Fibroblast of skin of right quadriceps (primary cell): ENCODE measurements at regions not wholly inside any gene's neighbourhood (a gene's known extent, or its start where the extent isn't known, plus 50 kb on each side); places are given as distances from the start of the nearest gene placed in this dataset.
"Not testable (repeated sequence)": the region's sequence is repeated elsewhere in the genome, so short reads cannot be mapped to it uniquely, and the experiment has no call there.

ENCODE experiments used
- DNase-seq: peaks from one replicate; pipeline ENCODE4 v3.0.0-alpha.2; 2013

DNA sequence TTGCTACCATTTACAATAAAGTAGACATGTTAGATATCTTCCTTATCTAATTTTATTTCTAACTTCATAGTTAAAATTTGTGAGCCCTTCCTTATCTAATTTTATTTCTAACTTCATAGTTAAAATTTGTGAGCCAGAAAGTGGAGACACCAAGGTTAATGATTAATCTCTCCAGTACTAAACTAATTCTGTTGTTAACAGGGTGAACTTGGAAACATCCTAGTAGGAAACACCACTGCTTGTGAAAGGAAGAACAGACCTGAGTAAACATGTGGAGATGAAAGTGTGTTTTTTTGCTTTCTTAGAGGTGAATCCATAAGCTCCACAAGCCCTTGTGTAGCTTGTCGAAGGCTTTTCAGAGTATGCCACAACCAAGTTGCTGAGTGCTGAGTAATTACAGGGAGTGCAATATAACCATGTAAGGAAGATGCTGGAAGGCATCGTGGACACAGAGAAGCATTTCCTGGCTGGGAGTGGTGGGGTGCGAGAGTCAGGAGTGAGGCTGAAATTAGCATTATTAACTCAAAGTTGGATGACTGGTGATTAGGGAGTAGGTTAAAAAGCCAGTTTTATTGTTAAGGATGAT, 118.6 kb upstream of the NEIL3 start:
- DNase-seq: peak; percentile 66

DNA sequence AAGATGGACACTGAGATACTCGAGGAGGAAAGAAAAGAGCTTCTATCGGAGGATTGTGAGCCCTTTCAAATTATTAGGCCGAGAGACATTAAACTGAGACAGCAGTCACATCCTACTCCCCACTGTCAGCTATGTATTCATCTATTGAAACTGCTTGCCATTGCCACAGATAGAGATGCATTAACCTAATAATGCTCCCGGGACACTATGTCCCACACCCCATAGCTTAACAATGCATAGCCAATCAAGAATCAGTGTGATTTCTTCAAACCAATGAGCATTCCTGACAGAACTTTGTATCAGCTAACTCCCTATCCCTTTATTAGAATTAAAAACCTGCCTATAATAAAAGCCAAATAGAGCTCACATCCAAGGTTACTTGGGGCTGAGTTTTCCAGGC, 118.1 kb upstream of the NEIL3 start:
- DNase-seq: no peak

DNA sequence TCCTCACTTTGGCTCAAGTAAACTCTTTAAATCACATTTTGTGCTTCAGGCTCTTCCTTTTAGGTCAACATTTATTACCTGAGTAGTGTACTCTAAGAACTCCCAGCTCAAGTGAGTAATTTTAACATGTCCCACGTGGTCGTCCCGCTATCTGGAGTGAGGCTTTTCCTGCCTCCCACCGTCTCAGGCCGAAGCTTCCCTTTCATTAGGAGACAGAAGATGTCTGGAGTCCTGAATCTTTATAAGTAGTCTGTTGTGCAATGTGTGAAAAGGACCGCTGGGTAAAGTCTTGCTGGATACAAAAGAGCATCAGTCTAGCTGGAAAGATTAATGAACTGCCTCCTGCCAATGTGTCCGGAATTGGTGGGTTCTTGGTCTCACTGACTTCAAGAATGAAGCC, 117.7 kb upstream of the NEIL3 start:
- DNase-seq: no peak

DNA sequence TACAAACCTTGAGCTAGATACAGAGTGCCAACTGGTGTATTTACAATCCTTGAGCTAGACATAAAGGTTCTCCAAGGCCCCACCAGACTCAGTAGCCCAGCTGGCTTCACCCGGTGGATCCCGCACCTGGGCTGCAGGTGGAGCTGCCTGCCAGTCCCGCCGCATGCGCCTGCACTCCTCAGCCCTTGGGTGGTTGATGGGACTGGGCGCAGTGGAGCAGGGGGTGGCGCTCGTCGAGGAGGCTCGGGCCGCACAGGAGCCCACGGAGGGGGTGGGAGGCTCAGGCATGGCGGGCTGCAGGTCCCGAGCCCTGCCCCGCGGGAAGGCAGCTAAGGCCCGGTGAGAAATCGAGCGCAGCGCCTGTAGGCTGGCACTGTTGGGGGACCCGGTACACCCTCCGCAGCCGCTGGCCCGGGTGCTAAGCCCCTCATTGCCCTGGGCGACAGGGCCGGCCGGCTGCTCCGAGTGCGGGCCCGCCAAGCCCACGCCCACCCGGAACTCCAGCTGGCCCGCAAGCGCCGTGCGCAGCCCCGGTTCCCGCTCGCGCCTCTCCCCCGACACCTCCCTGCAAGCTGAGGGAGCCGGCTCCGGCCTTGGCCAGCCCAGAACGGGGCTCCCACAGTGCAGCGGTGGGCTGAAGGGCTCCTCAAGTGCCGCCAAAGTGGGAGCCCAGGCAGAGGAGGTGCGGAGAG, 116.5 kb upstream of the NEIL3 start:
- DNase-seq: not testable (repeated sequence)

DNA sequence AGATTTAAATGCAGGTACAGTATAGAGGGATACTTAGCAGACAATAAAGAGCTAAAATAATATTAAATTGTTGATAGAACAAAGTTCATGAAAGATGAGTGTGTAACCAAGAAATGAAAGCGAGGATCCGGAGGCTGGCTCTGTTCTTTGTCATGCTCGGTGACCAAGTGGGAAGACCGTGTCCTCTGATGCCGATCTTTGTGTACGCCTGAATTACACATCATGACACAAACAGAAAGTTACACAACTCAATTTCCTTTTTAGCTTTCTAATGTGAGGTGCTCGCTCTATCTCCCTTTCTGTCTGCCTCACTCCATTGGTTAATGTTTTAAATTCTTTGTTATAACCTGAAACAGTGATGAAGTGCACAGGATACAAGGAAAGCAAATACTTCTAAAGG, 114.8 kb upstream of the NEIL3 start:
- DNase-seq: no peak

DNA sequence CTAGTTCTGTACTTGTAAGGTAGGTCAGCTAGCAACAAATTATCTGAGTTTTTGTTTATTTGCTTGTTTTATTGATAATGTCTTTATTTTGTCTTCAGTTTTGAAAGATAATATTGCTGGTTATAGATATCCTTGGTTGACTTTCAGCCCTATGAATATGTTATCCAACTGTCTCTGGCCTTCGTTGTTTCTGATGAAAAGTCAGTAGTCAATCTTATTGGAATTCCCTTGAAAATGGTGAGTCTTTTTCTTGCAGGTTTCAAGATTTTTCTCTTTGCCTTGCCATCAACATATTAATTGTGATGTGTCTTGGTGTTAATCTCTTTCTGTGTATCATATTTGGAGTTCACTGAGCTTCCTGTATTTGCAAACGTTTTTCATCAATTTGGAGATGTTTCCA, 113.1 kb upstream of the NEIL3 start:
- no peak for DNase-seq

DNA sequence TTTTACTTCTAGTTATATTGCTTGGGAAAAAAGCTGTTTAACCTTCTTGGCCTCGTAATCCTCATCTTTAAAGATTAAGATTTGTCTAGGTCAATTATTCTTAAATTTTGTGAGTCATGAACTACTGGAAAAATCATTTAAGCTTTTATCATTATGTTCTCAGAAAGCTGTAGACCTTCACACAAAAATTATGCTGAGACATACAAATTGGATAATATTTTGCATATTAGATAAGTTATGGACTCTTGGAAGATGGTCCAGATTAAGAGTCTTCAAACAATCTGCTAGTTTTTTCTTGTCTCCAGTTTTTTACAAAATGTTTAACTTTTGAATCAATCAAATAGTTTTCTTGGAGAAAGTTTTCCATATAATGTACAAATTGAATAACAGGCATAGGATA, 108.1 kb upstream of the NEIL3 start:
- no peak for DNase-seq

DNA sequence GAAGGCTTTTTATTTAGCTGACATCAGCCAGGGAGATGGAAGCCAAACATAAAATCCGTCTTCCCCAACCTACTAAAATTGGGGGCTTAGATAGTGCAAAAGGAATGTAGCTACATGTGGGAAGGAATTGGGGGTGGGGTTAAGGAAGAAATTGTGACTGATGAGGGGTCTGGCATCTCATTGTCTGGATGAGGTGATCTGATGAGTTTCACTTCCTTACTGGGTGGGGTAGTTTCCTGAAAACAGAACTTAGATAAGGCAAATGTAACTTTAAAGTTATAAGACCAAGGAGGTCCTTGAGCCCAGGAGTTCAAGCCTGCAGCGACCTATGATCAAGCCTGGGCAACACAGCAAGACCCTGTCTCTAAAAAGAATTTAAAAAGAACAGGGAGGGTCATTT, 105.5 kb upstream of the NEIL3 start:
- no peak for DNase-seq

DNA sequence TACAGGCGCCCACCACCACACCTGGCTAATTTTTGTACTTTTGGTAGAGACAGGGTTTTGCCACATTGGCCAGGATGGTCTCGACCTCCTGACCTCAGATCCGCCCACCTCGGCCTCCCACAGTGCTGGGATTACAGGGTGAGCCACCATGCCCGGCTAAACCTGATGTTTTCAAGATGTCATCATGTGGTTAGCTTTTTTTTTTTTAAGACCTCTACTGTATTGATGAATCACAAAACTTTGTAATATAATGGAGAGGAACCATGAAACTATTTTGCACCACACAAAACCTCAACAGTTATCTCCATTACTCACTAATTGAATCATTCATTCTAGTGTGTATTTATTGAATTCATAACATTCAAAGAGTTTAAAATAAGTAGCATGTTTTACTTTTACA, 94.7 kb upstream of the NEIL3 start:
- DNase-seq: peak; percentile 73

DNA sequence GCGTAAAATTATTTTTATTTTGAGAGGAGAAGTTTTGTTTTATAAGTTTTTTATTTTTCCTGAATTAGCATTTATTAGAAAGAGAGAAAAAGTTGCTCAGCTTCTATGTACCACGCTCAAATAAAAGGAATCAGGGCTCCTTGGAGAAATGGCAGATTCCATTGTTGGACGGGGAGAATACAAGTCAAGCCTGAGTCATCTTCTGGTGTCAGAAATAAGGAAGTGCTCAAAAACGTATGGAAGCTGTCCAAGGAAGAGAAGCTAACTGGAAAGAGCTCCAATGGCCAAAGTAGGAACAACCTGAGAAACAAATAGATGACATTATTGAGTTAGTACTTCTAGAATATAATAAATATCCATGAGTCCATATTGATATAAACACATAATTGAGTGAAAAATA, 89.3 kb upstream of the NEIL3 start:
- peak; percentile 61 for DNase-seq

DNA sequence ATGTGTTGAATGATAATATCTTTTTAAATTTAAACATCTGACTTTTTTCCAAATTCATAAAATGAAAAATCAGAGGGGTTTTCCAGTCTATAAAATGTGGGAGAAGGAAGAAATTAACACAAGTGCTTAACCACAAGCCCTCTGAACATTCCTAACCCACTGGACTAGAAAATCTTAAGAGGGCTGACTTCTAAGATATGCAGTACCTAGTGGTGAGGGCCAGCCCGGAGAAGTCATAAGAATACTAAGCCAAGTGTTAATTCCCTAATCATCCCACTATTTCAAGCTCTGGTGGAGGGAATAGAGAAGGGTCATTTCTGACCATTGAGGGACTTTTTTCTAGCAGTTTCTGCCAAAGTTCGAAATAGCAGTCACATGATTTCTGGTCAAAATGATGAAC, 86.9 kb upstream of the NEIL3 start:
- DNase-seq: no peak

DNA sequence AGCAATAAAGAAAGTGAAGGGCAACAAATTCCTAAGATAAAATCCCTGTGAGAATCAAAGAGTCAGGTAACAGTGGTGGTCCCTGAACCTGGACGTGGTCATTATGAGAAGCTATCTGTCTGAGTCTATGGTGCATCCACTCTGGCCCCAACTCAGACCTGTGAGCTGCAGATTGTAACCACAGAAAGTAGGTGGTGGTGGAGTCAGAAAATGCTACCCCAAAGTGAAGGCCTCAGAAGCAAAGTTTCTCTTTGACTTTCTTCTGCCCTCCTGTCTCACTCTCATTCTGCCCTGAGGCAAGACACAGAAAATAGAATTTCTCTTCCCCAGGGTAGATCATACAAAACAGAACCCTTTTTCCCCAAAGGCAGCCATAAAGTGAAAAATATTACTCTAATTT, 84.1 kb upstream of the NEIL3 start:
- no peak for DNase-seq

DNA sequence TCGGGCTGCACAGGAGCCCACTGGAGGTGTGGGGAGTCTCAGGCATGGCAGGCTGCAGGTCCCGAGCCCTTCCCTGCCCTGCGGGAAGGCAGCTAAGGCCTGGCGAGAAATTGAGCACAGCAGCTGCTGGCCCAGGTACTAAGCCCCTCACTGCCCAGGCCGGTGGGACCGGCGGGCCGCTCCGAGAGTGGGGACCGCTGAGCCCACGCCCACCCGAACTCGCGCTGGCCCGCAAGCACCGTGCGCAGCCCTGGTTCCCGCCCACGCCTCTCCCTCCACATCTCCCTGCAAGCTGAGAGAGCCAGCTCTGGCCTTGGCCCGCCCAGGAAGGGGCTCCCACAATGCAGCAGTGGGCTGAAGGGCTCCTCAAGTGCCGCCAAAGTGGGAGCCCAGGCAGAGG, 82.0 kb upstream of the NEIL3 start:
- DNase-seq: no peak

DNA sequence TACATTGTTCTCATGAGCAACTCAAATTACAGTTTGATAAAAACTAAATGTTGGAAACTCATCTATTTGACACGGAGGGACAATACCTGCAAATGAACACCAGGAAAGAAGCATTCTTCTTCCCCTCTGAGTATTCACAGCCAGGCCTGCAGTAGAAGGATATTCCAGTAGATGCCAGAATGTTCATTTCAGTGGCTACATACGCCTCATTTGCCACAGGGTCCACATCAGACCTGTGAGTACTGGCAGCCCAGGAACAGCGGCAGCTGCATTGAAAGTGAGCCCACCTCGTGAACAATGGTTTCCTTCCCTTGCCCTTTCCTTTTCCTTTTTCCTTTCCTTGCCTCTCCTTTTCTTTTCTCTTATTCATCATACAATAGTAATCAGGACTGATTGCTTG, 81.1 kb upstream of the NEIL3 start:
- DNase-seq: no peak

DNA sequence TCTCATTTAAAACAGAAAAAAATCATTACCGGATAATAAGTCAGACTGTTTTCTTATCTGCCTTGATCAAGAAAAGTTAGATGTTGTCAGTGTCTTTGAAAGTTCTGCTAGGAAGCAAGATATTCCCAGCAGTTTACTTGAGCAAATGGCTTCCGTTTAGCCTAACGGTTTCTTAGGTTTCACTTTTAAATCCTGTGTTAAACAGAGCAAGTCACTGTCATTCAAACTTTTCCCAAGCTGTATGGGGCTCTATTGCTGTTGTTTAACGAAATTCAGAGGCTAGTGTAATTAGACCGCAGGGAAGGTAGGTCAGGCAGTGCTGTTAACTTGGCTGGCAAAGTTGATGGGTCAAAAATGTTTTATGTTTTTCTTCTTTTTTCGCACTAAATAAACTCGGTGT, 80.3 kb upstream of the NEIL3 start:
- DNase-seq: peak; percentile 12

DNA sequence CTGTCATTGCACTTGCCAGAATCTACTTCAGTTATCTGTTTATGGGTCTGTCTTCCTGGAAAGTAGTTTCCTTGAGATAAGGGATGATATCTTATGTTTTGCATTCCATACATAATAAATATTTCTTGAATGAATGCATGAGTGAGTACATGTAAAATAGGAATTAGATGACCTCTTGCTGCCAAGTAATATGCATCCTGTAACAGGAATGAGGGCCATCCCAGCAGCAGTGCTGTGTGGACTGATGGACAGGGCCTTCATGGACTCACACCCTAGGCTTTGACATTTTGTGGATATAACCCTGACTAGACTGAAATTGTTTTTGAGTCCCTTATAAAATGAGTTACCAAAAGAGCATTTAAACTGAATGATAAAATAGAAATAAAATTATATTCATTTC, 77.2 kb upstream of the NEIL3 start:
- no peak for DNase-seq

DNA sequence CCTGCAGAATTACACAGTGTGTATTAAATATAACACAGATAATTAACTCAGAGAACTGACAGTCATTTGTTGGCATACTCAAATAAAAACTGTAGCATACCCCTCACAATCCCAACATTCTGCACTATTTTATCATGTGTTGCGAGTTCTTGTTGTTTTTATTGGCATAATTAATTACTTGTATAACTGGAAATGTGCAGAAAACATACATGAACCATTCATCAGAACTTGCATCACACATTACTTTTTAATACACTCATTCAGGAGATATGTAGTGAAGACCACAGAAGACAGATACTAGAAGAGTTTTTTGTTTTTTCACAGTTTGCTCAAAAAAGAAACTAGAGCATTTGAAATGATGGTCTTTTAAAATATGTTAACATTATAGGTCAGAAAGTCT, 74.6 kb upstream of the NEIL3 start:
- DNase-seq: peak; percentile 89

DNA sequence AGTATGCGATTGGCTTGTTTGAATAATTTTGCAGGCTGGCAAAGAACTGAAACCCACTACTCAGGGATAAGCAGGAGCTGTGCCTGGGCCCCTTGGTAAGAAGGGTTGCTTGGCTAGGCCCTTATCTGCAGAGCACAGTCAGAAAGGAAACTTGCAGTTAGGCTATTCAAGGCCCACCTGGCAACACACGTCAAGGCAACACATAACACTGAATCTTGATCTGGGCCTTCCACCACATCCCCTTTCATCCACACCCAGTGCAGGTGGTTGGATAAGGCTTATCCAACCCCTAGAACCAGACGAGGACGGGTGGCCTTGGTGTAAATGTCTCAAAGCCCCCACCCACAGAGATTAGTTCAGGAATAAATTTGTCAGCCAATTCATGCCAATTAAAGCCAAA, 72.8 kb upstream of the NEIL3 start:
- no peak for DNase-seq

DNA sequence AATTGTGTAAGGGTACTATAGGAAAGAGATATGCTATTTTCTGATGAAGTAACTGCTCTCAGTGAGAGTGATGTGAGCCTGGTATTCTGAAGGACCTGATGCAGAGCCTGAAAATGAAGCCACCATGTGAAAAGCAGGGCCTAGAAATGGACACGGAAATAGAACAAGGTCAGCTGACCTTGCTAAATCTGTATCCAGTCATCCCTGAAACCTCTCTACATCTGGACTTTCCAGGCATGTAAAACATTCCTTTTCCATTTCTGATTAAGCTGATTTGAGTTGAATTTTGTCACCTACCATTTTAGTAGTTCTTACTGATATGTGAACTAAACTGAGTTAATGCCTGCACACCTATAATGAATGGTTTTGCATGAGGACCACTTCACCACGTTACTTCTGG, 72.4 kb upstream of the NEIL3 start:
- DNase-seq: no peak

DNA sequence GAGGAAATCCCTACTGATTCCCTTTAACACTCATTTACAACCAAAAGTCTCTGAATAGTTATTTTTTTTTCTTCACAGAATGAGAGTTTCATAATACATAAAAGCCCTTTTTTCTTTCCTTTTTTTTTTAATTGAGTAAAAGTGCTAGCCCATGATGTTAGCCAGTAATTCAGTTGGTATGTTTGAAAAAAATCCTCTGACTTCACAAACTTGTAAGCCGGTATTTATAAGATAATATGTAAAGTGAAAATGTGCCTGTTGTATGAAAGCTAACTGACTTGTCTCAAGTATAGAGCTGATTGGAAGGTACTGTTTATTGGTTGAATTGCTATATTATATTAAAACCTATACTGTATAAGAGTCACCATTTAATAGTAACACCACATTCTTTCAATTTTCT, 70.2 kb upstream of the NEIL3 start:
- DNase-seq: no peak

DNA sequence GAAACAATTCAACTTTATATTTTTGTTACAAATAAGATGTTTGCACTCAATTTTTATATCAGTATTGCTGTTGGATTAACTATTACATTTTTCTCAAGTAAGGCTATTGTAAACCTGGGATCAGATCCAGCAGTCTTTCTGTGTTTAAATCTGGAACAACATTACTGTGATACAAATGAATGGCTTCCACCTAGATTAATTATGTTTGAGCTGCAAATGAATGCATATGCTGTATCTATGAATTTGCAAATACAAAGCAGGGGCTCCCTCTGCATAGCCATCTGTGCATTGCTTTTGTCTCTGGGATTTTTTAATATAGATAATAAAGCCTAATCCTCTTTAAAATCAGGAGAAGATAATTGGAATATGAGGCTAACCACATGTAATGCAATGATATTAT, 69.8 kb upstream of the NEIL3 start:
- DNase-seq: peak; percentile 17

DNA sequence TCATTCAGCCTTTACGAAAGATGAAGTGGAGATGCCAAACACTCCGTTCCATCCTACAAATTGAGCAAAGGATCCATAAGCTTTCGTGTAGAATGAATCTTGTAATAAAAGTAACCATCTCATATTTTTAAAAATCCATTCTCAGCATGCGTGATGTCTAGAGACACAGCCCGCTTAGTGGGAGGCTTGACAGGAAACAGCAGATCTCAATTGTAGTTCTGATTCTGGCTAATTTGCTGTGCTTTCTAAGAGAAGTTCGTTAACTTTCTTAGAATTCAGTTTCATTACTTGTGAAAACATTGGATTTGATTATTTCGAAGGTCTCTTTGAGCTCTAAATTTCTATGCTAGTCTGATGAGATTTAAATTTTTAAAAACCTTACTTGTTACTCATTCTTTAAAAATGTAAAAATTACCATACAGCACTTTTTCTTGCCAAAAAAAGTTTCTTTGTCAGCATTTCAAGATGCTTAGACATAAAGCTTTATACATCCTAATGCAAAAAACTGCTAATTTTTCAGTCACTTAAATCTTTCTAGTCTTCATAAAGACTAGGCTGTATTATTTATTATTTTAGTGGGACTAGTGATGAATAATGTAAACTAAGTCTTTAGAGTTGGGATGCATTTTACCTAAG, 66.9 kb upstream of the NEIL3 start:
- DNase-seq: peak; percentile 53

DNA sequence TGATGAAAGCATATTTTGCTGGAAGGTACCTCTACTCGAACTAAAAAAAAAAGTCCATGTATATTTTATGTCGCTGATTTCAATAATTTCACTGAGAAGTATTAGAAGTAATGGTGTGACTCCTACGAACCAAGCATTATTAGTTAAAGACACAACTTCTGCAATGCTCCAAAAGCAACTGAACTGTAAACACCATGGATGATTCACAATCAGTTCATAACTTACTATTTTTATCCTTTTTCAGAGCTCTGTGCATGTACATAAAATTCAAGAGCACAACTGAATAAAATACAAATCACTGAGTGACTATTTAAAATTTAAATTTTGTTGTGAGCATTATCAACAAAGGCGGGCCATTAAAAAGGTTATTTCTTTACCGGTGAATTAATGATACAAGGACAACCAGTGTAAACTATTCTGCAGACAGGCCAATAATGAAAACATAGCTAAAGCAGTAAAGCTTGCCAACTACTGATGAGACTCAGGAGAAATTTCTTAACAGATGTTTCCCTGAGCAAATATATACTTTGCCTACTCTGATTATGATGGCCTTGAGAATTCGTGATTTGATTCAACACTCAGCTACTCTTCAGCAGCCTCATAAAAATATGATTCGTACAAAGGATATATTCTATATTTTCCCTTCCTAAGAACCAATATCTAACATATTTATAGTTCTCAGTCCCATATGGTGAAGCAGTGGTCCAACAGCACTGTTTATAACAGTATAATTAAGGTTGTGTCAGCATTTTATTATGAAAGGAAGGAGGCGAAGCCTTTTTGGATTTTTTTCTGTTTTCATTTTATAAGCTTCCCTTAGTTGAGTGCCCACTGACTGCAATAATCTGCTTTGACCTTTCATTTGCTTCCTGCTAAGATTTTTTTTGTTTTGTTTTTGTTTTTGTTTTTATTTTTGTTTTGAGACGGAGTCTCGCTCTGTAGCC, 62.8 kb upstream of the NEIL3 start:
- peak; percentile 49 for DNase-seq
